ENCODE measurements at regions not wholly inside any gene's neighbourhood (a gene's known extent, or its start where the extent isn't known, plus 50 kb on each side); places are given as distances from the start of the nearest gene placed in this dataset.

GRCh38 chr7:122200888-122201287 is 56.8 kb upstream of the AASS start:
- no peaks in the 10 kb centered on the region for H3K27me3 ChIP-seq (ENCODE audit: insufficient read depth, low read length, poor library complexity, severe bottlenecking)
- no peak overlapping the region for H3K4me3 ChIP-seq (ENCODE audit: low read length, poor library complexity, severe bottlenecking)
- no peaks in the 10 kb centered on the region for H3K9me3 ChIP-seq (ENCODE audit: insufficient read depth, low read depth, low read length)
- no peaks in the 10 kb centered on the region for H3K9me2 ChIP-seq (replicated peaks; ENCODE audit: low read depth, low read length)
- no peaks in the 10 kb centered on the region for H3K36me3 ChIP-seq (ENCODE audit: insufficient read depth, low read length)
- no peaks in the 10 kb centered on the region for H3K4me1 ChIP-seq (ENCODE audit: insufficient read depth, low read length, poor library complexity, severe bottlenecking)
- H2AFZ ChIP-seq (ENCODE audit: low read length), result no peak overlapping the region
- H3K9ac ChIP-seq (ENCODE audit: low read depth, low read length, poor library complexity, severe bottlenecking), result no peak overlapping the region
- H3F3A ChIP-seq (ENCODE audit: low read depth), result no peaks in the 10 kb centered on the region
- no peak overlapping the region for H3K4me2 ChIP-seq (ENCODE audit: low read depth, low read length, poor library complexity, severe bottlenecking)
- H4K20me1 ChIP-seq (ENCODE audit: insufficient read depth, low read length, poor library complexity, severe bottlenecking), result no peaks in the 10 kb centered on the region
- no peaks in the 10 kb centered on the region for H3K79me2 ChIP-seq (ENCODE audit: insufficient read depth, low read length)
- TF ChIP-seq EZH2phosphoT487 (IDR thresholded peaks at IDR 0.05; ENCODE audit: borderline replicate concordance) (no peak), CTCF (conservative IDR thresholded peaks at IDR 0.05; ENCODE audit: low read length) (no peak)

- no peak for TF ChIP-seq EZH2phosphoT487 (IDR thresholded peaks at IDR 0.05; ENCODE audit: borderline replicate concordance)
- no peak for TF ChIP-seq CTCF (conservative IDR thresholded peaks at IDR 0.05; ENCODE audit: low read length)
- Histone ChIP-seq H3K27me3 (ENCODE audit: insufficient read depth, low read length, poor library complexity, severe bottlenecking) (no peaks in the 10 kb centered on the region), H3K4me2 (ENCODE audit: low read depth, low read length, poor library complexity, severe bottlenecking) (no peak overlapping the region), H3K9me3 (ENCODE audit: insufficient read depth, low read depth, low read length) (no peaks in the 10 kb centered on the region), H3K9ac (ENCODE audit: low read depth, low read length, poor library complexity, severe bottlenecking) (no peak overlapping the region), H2AFZ (ENCODE audit: low read length) (no peak overlapping the region), H3K36me3 (ENCODE audit: insufficient read depth, low read length) (no peaks in the 10 kb centered on the region), H3K9me2 (replicated peaks; ENCODE audit: low read depth, low read length) (no peaks in the 10 kb centered on the region), H3K79me2 (ENCODE audit: insufficient read depth, low read length) (no peaks in the 10 kb centered on the region), H3K4me3 (ENCODE audit: low read length, poor library complexity, severe bottlenecking) (no peak overlapping the region), H3F3A (ENCODE audit: low read depth) (no peaks in the 10 kb centered on the region), H3K4me1 (ENCODE audit: insufficient read depth, low read length, poor library complexity, severe bottlenecking) (no peaks in the 10 kb centered on the region), H4K20me1 (ENCODE audit: insufficient read depth, low read length, poor library complexity, severe bottlenecking) (no peaks in the 10 kb centered on the region)
These were observed 55.1 kb upstream of the AASS start for GRCh38 chr7:122199171-122199570.

GRCh38 chr7:122198581-122198980 is 54.5 kb upstream of the AASS start:
- Histone ChIP-seq H3K9me3 (ENCODE audit: insufficient read depth, low read depth, low read length) (no peaks in the 10 kb centered on the region), H3K4me2 (ENCODE audit: low read depth, low read length, poor library complexity, severe bottlenecking) (no peak overlapping the region), H3F3A (ENCODE audit: low read depth) (no peaks in the 10 kb centered on the region), H2AFZ (ENCODE audit: low read length) (no peak overlapping the region), H3K9ac (ENCODE audit: low read depth, low read length, poor library complexity, severe bottlenecking) (no peak overlapping the region), H3K4me1 (ENCODE audit: insufficient read depth, low read length, poor library complexity, severe bottlenecking) (no peaks in the 10 kb centered on the region), H4K20me1 (ENCODE audit: insufficient read depth, low read length, poor library complexity, severe bottlenecking) (no peaks in the 10 kb centered on the region), H3K9me2 (replicated peaks; ENCODE audit: low read depth, low read length) (no peaks in the 10 kb centered on the region), H3K36me3 (ENCODE audit: insufficient read depth, low read length) (no peaks in the 10 kb centered on the region), H3K27me3 (ENCODE audit: insufficient read depth, low read length, poor library complexity, severe bottlenecking) (no peaks in the 10 kb centered on the region), H3K79me2 (ENCODE audit: insufficient read depth, low read length) (no peaks in the 10 kb centered on the region), H3K4me3 (ENCODE audit: low read length, poor library complexity, severe bottlenecking) (no peak overlapping the region)
- TF ChIP-seq EZH2phosphoT487 (IDR thresholded peaks at IDR 0.05; ENCODE audit: borderline replicate concordance) (no peak), CTCF (conservative IDR thresholded peaks at IDR 0.05; ENCODE audit: low read length) (no peak)

All from Loucy (cell line).